GM13976 (cell line): ENCODE measurements at regions not wholly inside any gene's neighbourhood (a gene's known extent, or its start where the extent isn't known, plus 50 kb on each side); places are given as distances from the start of the nearest gene placed in this dataset.

Source experiments
- DNase-seq: peaks from one replicate; pipeline ENCODE4 v3.0.0; 2012; ENCODE audit warnings: low spot score
- in situ Hi-C: fragments of 300-500 bp; cut with MboI; formaldehyde crosslinking; loops from one replicate; pipeline ENCODE4 v1.12.0; 2022; ENCODE audit warnings: low sequenced_read_pairs, mixed read lengths, inconsistent platforms; ENCODE audit not compliant: unreplicated experiment
- TF ChIP-seq, protein P1 (sequence below): IDR thresholded peaks from 2 replicates; pipeline ENCODE4 v1.5.1; 2012; ENCODE audit warnings: borderline replicate concordance, mild to moderate bottlenecking; ENCODE audit not compliant: insufficient read depth; ENCODE audit errors: extremely low read depth, missing control alignments, control extremely low read depth

DNA sequence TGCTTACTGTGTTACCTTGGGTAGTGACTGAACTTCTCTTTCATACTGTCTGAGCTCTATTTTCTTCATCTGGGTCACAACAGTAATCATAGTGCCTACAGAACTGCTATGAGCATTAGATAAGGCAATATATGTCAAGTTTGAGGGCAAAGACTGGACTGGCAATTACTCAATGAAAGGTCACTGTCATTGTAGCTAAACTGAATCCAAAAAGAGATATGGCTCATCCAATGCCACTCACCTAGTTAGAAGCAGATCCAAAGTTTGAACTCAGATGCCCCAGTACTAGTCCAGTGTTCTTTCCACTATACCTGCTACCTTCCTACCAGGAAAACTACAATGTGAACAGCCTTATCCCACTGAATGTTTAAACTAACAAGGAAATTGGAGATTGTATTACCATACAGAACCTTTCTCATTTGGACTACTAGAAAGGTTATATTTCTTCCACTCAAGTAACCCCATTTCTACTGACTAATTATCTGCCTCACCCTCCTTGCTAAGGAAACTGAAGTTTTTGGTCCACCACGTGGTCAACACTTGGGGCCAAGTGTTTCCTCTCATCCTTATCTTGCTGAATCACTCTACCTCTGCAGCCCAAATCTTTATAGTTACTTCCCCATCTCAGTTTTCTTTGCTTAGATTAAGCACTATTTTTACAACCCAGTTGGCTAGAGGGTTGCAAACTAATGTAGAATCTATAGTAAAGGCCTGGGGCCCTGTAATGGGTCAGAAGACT lies 202.3 kb upstream of the LPP start:
- TF ChIP-seq, protein P1, sequence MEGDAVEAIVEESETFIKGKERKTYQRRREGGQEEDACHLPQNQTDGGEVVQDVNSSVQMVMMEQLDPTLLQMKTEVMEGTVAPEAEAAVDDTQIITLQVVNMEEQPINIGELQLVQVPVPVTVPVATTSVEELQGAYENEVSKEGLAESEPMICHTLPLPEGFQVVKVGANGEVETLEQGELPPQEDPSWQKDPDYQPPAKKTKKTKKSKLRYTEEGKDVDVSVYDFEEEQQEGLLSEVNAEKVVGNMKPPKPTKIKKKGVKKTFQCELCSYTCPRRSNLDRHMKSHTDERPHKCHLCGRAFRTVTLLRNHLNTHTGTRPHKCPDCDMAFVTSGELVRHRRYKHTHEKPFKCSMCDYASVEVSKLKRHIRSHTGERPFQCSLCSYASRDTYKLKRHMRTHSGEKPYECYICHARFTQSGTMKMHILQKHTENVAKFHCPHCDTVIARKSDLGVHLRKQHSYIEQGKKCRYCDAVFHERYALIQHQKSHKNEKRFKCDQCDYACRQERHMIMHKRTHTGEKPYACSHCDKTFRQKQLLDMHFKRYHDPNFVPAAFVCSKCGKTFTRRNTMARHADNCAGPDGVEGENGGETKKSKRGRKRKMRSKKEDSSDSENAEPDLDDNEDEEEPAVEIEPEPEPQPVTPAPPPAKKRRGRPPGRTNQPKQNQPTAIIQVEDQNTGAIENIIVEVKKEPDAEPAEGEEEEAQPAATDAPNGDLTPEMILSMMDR = no peak
- in situ Hi-C loops = no loop called here
- no peak for DNase-seq

DNA sequence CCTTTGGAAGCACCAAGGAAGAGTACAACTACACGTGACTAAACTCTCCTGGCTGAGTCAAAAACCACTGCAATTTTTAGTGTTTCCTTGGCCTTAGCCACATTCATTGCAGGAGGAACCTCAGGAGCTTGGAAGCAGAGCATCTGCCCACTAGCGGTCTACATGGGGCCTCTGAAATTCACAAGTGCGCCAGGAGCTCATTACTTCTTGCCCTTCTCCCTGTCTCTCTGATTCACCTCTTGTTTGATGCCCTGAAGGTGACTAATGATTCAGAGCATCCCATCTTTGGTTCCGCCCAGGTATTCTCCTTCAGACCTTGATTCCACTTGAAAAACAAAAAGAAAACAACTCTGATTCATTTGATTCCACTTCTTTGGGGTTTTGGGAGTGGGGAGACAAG lies 201.1 kb upstream of the LPP start:
- no peak for DNase-seq
- TF ChIP-seq, protein P1 = no peak
- in situ Hi-C loops = no loop called here

DNA sequence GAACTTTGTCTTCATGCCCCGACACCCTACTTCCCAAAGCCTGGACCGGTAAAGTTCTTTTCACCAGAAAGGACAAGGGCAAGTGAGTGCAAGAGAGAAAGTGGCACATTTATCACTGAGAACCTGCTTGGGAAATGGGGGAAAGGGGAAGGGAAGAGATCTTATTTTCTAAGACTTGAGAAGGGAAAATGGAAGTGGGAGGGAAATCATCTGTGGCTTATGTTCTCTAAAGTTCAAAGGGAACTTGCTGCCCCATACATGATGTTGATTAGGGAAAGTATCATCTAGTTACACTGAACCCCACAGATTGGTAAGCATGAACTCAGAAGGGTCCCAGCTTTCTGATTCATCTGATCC lies 199.5 kb upstream of the LPP start:
- in situ Hi-C loops = no loop called here
- no peak for DNase-seq
- TF ChIP-seq, protein P1 = no peak

DNA sequence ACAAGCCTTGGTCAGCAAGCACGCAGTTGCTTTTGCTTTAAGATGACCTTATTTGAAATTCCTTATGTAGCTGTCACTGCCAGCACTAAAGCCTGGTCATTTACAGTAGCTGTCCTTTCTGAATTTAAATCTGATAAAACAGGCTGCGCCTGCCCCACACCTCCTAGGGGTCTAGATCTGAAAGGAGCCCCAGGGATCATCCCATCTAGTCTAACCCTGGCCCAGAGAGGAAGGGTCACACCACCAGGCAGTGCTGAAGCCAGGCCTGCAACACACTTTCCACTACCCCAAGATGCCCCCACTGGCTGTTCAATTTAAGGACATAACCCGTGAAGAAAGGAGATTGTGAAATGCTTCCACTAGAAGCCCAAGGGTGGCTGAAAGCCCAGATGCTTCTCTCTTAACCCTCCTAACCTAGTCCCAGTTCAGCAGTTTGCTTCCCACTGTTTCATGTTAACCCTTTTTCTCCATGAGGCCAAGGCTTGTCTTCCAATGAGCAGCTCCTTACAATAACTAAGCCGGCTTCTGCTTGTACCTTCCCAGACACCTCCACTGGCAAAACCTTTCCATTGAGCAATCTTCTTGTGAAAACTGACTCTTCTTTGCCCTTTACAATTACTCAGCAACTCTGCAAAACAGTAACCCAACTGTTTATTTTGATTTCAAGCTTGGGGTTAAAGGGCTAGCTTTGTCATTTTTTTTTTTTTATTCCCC lies 198.9 kb upstream of the LPP start:
- DNase-seq = no peak
- TF ChIP-seq, protein P1 = no peak
- in situ Hi-C loops = no loop called here

DNA sequence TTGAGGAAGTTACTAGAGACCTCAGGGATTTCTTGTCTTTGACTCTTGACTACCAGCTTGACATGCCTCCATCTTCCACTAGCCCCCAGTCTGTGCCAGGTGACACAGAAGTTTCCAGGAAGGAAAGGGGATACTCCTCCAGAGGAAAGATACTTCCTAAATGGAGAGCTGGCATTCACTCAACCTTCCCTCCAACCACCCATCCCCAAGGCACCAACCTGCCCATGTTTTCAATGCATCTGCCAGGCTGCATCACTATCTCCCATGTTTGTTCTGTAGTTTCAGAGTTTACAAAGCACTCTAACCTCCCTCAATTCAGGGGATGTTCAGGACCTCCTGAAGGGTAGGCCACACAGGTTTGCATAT lies 198.4 kb upstream of the LPP start:
- DNase-seq = no peak
- in situ Hi-C loops = no loop called here

DNA sequence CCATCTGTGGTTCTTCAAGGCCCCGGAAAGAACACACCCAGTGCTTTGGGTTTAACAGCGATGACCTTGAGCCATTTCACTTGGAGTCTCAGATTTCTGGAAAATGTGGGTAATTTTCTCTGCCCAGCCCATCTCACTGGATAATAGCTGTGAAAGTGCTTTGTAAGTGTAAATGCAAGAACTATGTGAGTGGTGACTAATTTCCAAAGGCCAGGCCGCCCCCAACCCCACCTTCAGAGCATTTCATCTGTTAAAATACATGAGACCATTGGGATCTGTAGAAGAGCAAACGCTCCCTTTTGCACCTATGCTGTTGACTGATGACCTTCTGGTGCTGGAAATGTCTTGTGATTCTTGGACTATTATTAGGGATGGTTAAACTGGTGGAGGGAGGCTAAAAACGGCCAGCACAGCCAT lies 196.8 kb upstream of the LPP start:
- in situ Hi-C loops = no loop called here
- TF ChIP-seq, protein P1 = no peak
- no peak for DNase-seq

More for the DNA sequence above, 198.4 kb upstream of the LPP start:
- TF ChIP-seq, protein P1 = no peak
